ENCODE measurements at regions not wholly inside any gene's neighbourhood (a gene's known extent, or its start where the extent isn't known, plus 50 kb on each side); places are given as distances from the start of the nearest gene placed in this dataset.
"Not testable (repeated sequence)": the region's sequence is repeated elsewhere in the genome, so short reads cannot be mapped to it uniquely, and the experiment has no call there.

DNA sequence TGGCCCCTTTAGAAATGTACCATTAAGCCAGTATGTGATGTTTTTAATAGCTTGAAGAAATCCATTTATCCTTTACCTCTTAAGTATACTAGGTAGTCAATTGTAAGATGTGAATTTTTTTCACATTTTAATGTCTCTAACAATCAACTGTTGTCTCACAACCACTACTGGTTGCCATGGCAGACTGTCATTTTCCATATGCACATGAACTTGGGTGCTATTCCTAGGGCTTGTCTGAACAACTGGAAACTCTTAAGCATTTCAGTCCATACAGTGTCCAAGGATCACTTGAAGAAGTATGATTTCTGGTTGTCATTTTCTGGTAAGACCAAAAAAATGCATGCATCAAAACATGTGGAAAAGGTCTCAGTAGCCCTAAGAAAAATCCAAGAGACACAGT lies 315.1 kb downstream of the HHIPL2 start:
- no peak for DNase-seq

- no peak for DNase-seq
Measured at GRCh38 chr1:222229672-222230312, 318.1 kb downstream of the HHIPL2 start.

- DNase-seq, result no peak
Measured at GRCh38 chr1:222225316-222225691, 322.6 kb downstream of the HHIPL2 start.

- no peak for DNase-seq
Measured at GRCh38 chr1:222224636-222225315, 323.1 kb downstream of the HHIPL2 start.

GRCh38 chr1:222224156-222224555 lies 323.7 kb downstream of the HHIPL2 start:
- DNase-seq, result no peak

DNA sequence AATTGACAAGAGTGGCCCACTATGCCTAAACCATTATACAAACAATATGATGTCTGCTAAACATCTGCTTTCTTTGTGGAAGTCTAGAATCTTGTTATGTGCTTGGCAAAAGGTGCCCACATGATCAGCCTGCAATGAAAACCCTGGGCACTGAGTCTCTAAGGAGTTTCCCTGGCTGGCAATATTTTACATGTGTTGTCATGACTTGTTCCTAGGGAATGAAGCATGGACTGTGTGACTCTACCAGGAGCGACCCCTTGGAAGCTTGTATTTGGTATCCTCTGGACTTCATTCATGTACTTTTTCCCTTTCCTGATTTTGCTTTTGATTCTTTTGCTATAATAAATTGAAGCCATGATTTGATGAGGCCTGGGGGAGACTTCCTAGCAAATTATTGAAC lies 324.9 kb downstream of the HHIPL2 start:
- no peak for DNase-seq

DNA sequence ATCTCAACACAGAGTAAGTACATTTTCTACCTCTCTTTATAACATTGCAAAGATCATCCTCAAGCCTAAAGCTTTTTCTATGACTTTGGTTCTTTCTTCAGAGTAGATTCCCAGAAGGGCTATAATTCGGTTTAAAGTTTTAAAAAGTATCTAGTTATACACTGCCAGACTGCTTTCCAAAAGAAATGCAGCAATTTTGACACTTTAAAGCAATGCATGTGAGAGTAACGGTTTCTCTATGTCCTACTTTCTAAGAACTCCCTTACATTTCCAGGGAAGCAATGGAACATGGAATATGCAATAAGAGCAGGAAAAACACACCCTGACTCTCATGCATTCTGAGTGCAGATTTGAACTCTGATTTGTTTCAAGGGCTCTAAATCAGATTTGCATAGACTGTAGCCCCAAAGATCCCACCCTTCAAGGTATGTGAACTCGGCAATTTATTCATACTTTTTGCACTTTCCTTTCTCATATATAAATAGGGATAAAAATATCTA lies 331.6 kb downstream of the HHIPL2 start:
- no peak for DNase-seq

DNA sequence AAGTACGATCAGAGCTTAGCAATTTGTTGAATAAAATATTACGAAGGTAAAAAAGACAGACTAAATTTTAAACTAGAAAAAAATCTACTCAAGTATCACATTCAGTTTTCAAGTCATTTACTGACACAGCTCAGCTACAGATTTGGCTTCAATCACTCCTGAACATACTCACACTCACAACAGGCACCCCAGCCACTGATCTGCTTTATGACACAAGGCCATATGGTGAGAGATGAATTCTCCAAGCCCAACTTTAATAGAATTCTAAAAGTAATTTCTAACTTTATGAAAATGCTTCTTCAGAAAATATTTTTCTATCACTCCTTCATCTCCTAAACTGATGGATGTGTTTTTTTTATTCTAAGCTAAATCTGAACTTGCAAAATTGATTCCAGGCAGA lies 337.1 kb downstream of the HHIPL2 start:
- DNase-seq, result no peak

DNA sequence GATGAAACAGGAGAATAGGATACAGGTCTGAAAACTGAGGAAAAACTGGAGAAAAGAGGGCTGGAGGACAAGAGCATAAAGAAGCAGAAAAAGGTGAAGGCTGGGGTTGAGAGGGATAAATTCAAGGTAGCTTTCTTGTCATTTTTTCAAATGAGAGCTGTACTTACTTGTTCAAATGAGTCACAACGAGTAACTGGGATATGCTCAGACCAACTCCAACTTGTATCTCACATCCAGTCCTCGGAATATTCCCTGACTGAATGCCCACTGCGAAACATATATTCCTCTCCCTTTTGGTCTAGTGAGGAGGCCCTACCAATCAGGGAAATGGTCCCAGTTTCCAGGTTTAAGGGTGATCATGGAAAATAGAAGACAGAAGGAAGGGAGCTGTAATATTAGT lies 343.4 kb downstream of the HHIPL2 start:
- DNase-seq, result no peak

- DNase-seq, result no peak
Measured at GRCh38 chr1:222202831-222203230, 345.1 kb downstream of the HHIPL2 start.

DNA sequence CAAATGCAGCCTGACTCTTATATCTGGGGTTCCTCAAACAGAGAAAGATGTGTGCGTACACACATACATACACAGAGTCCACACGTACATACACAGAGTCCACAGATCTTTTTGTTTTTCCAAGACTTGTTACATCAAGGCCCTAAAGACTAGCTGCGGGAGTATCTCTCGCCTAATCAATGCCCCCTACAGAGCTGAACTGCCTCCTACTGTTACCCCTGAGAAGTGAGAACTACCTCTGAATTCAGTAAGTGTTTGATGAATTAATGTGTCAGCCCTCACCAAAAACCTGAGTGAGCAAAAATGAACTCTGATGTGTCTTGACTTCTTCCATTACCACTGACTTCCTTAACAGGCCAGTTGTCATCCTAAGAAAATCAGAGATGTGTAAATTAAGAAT lies 351.2 kb downstream of the HHIPL2 start:
- DNase-seq, result no peak

- no peak for DNase-seq
Measured at GRCh38 chr1:222196288-222196687, 351.6 kb downstream of the HHIPL2 start.

- peak; percentile 7 for DNase-seq
Measured at GRCh38 chr1:222195857-222196256, 352.0 kb downstream of the HHIPL2 start.

GRCh38 chr1:222189218-222189617 lies 358.7 kb downstream of the HHIPL2 start:
- DNase-seq, result no peak

DNA sequence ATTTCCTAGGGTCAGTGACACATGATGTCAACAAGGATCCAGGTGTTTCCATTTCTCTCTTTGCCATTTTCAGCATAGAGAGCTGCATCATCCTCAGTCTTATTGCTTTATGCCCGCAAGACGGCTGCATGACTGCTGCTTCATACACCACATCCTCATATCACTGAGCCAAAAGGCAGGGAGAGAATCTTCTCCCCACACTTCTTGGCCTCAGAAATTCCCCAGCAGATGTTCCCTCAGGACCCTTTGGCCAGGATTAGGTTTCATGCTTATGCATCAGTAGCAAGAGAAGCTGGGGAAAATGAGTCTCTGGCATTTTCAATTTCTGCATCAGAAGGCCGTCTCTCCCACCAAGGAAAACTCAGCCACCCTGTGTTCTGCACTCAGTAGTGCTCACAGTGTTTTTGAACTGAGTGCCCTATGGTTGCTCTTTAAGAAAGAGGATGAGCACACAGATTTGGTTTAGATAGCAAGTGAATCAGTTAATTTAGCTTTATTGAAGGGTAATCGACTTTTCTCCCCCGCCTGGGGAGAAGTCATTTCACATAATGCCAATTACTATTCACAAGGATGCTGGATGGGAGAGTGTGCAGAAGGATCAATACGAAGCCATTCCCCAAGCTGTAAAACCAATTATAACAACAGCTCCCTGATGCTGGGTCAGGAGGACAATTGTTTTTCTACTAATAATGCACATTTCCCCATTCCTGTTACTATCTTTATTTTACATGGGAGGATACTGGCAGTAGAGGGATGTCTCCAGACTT lies 360.2 kb downstream of the HHIPL2 start:
- no peak for DNase-seq

DNA sequence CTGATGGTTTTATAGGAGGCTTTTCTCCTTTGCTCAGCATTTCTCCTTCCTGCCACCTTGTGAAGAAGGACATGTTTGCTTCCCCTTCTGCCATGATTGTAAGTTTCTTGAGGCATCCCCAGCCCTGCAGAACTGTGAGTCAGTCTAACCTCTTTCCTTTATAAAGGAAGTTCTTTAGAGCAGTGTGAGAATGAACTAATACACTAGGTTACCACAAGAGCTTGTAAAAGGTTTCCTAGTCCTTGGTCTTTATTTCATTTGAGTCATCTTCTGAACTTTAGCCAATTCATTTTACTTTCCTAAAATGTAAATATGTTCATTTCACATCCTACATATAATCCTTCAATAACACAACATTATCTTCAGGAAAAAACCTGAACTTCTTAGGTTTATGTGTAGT lies 365.3 kb downstream of the HHIPL2 start:
- DNase-seq, result no peak

DNA sequence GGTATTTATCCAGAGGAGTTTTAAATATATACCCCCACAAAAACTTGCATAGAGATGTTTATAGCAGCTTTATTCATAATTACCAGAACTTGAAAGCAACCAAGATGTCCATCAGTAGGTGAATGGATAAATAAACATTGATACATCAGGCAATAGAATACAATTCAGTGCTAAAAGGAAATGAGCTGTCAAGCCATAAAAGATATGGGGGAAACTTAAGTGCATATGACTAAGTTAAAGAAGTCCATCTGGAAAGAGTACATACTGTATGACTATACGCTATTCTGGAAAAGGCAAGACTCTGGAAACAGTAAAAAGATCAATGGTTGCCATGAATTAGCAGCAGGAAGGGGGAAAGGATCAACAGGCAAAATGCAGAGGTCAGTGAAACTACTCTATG lies 366.7 kb downstream of the HHIPL2 start:
- DNase-seq, result no peak

DNA sequence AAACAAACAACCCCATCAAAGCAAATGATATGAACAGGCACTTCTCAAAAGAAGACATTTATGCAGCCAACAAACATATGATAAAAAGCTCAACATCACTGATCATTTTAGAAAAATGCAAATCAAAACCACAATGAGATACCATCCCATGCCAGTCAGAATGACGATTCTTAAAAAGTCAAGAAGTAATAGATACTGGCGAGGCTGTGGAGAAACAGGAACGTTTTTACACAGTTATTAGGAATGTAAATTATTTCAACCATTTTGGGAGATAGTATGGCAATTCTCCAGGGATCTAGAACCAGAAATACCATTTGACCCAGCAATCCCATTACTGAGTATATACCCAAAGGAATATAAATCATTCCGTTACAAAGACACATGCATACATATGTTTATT lies 370.4 kb downstream of the HHIPL2 start:
- DNase-seq, result not testable (repeated sequence)

DNA sequence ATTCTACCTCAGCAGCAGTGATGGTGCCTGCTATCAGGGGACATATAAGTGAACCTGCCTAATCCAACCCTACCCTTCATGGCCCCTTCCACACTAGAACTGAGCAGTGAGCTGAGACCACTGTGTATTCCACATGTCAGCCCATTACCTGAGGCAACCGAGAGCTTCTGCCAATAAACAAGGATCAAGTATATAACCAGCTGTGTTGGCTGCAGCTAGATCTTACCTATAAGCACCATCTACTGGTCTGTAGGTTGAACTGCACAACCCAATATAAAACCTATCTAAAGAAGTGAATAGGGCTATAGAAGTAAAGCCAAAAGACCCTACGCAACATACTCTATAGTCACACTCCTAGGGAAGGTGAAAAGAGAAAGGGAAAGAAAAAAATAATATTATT lies 376.9 kb downstream of the HHIPL2 start:
- peak; percentile 6 for DNase-seq

GRCh38 chr1:222168621-222169020 lies 379.3 kb downstream of the HHIPL2 start:
- DNase-seq, result no peak

DNA sequence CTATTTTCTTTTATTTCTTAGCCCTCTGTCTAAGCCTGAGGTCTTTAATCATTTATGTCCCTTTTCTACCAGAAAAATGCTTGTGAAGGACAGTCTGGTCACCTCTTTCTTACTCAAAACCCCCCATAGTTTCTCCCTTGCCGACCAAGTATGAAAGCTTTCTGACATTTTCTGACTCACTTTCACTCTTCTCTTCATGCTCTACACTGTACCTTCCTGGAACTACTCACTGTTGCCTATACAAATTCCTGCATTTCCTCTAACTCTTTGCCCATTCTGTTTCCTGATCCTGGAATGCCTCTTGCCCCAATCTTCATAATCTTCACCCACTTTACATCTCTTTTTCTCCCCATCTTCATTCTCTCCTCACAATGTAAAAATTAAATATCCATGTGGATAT lies 380.0 kb downstream of the HHIPL2 start:
- DNase-seq, result no peak

GRCh38 chr1:222167111-222167510 lies 380.8 kb downstream of the HHIPL2 start:
- peak; percentile 40 for DNase-seq

DNA sequence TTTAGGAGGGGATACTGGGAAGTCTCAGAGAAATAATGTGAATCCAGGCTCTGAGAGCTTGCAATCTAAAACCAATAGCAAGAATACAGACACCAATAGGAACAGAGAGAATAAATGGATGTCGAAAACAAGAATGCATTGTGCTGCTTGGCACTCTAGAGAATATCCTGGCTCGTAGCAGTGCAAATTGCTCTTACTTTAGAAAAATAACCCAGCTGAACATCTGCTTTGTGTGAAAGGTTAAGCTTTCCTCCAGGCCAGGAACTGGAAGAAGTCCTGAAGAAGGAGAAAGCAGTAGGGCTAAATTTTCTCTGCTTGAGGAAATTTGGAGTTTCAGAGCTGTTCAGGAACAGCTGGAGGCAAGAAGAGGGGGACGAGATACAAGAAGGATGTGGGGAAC lies 382.3 kb downstream of the HHIPL2 start:
- no peak for DNase-seq

GRCh38 chr1:222163895-222164294 lies 384.0 kb downstream of the HHIPL2 start:
- DNase-seq, result no peak
